NCI-H1417 treated with DMSO at 0.1 percent for 48 hours (cell line): ENCODE measurements at regions not wholly inside any gene's neighbourhood (a gene's known extent, or its start where the extent isn't known, plus 50 kb on each side); places are given as distances from the start of the nearest gene placed in this dataset.

Source experiments
- DNase-seq: peaks from one replicate; lab custom pipeline; 2025; lab: John Stamatoyannopoulos, UW

DNA sequence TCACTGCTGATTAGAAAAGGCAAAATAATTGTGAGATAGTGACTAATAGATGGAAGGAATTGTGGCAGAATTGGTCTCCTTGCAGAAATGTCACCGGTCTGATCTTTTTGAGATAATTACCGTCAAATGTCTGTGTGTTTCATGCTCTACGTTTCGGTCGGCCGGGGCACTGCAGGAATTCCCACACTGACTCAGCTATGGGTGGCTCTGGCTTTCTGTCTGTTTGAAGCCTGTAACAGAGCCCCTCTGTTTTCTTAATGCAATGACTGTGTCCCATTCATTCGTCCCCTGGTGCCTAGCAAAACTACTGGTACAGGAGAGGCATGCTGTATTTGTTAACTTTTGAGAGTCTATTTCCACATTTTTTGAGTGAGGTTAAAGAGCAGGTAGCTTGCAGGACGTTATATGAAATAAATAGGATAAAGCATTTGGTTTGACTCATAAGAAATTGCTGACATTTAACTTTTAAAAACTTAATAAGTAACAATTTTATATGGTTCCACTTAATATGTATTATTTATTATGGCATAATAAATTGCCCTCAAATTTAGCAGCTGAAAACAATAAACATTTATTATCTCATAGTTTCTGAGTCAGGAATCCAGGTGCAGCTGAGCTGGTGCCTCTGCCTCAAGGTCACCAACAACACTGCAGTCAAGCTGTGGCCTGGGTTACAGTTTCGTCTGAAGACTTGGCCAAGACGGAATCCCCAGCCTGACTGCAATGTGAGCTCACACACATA lies 53.3 kb upstream of the CTBP2 start:
- DNase-seq = no peak

DNA sequence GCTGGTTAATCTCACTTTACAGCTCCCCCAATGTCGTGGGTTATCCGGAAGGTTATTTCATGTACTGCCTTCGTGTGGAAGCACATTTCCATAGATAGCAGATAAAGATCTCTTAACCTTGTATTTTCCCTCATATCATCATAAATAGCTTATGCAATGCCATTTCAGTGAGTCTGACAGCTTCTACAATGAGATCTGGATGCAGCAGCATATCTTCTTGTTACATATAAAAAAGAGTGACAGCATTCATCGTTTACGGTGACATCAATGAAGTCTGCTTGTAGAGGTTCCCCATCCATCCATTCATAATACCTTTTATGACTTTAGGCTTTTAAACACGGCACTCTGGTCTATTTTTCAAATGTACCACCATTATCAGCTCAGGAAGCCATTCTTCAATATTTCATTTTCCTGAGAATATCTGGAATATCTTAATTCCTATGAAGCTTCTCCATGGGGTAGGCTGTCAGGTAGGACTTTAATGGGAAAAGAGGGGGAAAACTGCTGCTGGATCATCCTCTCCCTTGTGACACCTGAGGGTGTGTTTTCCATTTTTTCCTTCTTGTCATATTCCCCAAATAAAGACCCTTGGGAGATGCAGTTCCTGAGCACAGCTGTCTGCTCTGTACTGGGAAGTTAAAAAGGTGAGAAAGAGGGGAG lies 51.9 kb upstream of the CTBP2 start:
- no peak for DNase-seq
